ENCODE measurements at regions not wholly inside any gene's neighbourhood (a gene's known extent, or its start where the extent isn't known, plus 50 kb on each side); places are given as distances from the start of the nearest gene placed in this dataset.

- DNase-seq: no peak
These were observed 368.0 kb downstream of the IRX1 start for GRCh38 chr5:3963652-3964051.

- DNase-seq: no peak
These were observed 384.5 kb downstream of the IRX1 start for GRCh38 chr5:3980156-3980555.

- no peak for DNase-seq
These were observed 392.2 kb downstream of the IRX1 start for GRCh38 chr5:3987867-3988266.

- no peak for DNase-seq
These were observed 398.3 kb downstream of the IRX1 start for GRCh38 chr5:3993856-3994473.

GRCh38 chr5:3994628-3995027 lies 399.0 kb downstream of the IRX1 start:
- no peak for DNase-seq

- DNase-seq: no peak
These were observed 400.5 kb downstream of the IRX1 start for GRCh38 chr5:3995954-3996619.

GRCh38 chr5:3996707-3997336 lies 401.2 kb downstream of the IRX1 start:
- no peak for DNase-seq

- no peak for DNase-seq
These were observed 402.0 kb downstream of the IRX1 start for GRCh38 chr5:3997670-3998069.

GRCh38 chr5:3999929-4000328 lies 404.3 kb downstream of the IRX1 start:
- no peak for DNase-seq

- no peak for DNase-seq
These were observed 405.4 kb downstream of the IRX1 start for GRCh38 chr5:4001004-4001403.

- no peak for DNase-seq
These were observed 406.3 kb downstream of the IRX1 start for GRCh38 chr5:4001758-4002533.

GRCh38 chr5:4005335-4005734 lies 409.7 kb downstream of the IRX1 start:
- DNase-seq: no peak

GRCh38 chr5:4007001-4007400 lies 411.4 kb downstream of the IRX1 start:
- DNase-seq: no peak

- DNase-seq: no peak
These were observed 416.3 kb downstream of the IRX1 start for GRCh38 chr5:4011943-4012342.

- no peak for DNase-seq
These were observed 417.7 kb downstream of the IRX1 start for GRCh38 chr5:4013106-4013898.

- no peak for DNase-seq
These were observed 420.1 kb downstream of the IRX1 start for GRCh38 chr5:4015709-4016108.

- no peak for DNase-seq
These were observed 421.6 kb downstream of the IRX1 start for GRCh38 chr5:4017076-4017803.

- DNase-seq: no peak
These were observed 422.4 kb downstream of the IRX1 start for GRCh38 chr5:4018007-4018406.

GRCh38 chr5:4019009-4019769 lies 423.6 kb downstream of the IRX1 start:
- no peak for DNase-seq

- no peak for DNase-seq
These were observed 424.2 kb downstream of the IRX1 start for GRCh38 chr5:4019841-4020240.

- no peak for DNase-seq
These were observed 424.8 kb downstream of the IRX1 start for GRCh38 chr5:4020400-4020799.
